Keratinocyte (primary cell): ENCODE measurements at regions not wholly inside any gene's neighbourhood (a gene's known extent, or its start where the extent isn't known, plus 50 kb on each side); places are given as distances from the start of the nearest gene placed in this dataset.

Experiments used
- DNase-seq: peaks from one replicate; pipeline ENCODE4 v3.0.0-alpha.2; 2011; ENCODE audit warnings: low read depth, missing footprints, low spot score
- FAIRE-seq: peaks from 2 replicates; lab custom pipeline; 2011; peaks lifted over from hg19 to GRCh38; lab: Jason Lieb, UNC
- H2AFZ ChIP-seq: 2 replicates; pipeline ENCODE4 v1.6.0; 2012; ENCODE audit warnings: low read length, control low read depth, inconsistent platforms; ENCODE audit not compliant: control insufficient read depth
- H3K27ac ChIP-seq: 2 replicates; pipeline ENCODE4 v1.5.1; 2011; ENCODE audit warnings: low read length; ENCODE audit not compliant: control insufficient read depth, insufficient read depth
- H3K27me3 ChIP-seq: 3 replicates; pipeline ENCODE4 v1.6.0; 2011; ENCODE audit warnings: low read length; ENCODE audit not compliant: control insufficient read depth, insufficient read depth; ENCODE audit errors: extremely low read depth
- H3K36me3 ChIP-seq, 2 experiments: 2 replicates in 1 of 2; 3 replicates in 1 of 2; pipeline ENCODE4 v1.5.1; 2011; ENCODE audit warnings: low read length in 2 of 2, mild to moderate bottlenecking in 1 of 2; ENCODE audit not compliant: control insufficient read depth in 2 of 2, insufficient read depth in 2 of 2; ENCODE audit errors: extremely low read depth in 1 of 2
- H3K4me1 ChIP-seq: 3 replicates; pipeline ENCODE4 v1.5.1; 2011; ENCODE audit warnings: low read length; ENCODE audit not compliant: control insufficient read depth, insufficient read depth; ENCODE audit errors: extremely low read depth
- H3K4me2 ChIP-seq: 3 replicates; pipeline ENCODE4 v1.6.0; 2011; ENCODE audit warnings: low read depth, low read length; ENCODE audit not compliant: control insufficient read depth, insufficient read depth; ENCODE audit errors: extremely low read depth
- H3K4me3 ChIP-seq, 3 experiments: fragments of 200-600 bp in 1 of 3; sonication (generic) in 1 of 3; 2 replicates in 2 of 3; 3 replicates in 1 of 3; pipeline ENCODE4 v1.5.1; 2011 to 2016; ENCODE audit warnings: low read length in 3 of 3, mild to moderate bottlenecking in 3 of 3, control low read depth in 2 of 3, inconsistent platforms in 1 of 3, low read depth in 1 of 3, mixed read lengths in 1 of 3, mixed run types in 1 of 3, moderate library complexity in 1 of 3; ENCODE audit not compliant: control insufficient read depth in 2 of 3, insufficient read depth in 2 of 3; ENCODE audit errors: extremely low read depth in 1 of 3
- H3K79me2 ChIP-seq: 2 replicates; pipeline ENCODE4 v1.6.0; 2012; ENCODE audit warnings: low read length; ENCODE audit not compliant: control insufficient read depth, insufficient read depth
- H3K9ac ChIP-seq: 3 replicates; pipeline ENCODE4 v1.6.0; 2011; ENCODE audit warnings: low read length; ENCODE audit not compliant: control insufficient read depth, insufficient read depth; ENCODE audit errors: extremely low read depth
- H3K9me1 ChIP-seq: 3 replicates; pipeline ENCODE4 v1.6.0; 2011; ENCODE audit warnings: low read length; ENCODE audit not compliant: control insufficient read depth, insufficient read depth; ENCODE audit errors: extremely low read depth
- H3K9me3 ChIP-seq: 2 replicates; pipeline ENCODE4 v1.5.1; 2012; ENCODE audit warnings: low read depth, low read length; ENCODE audit not compliant: control insufficient read depth
- H4K20me1 ChIP-seq: 3 replicates; pipeline ENCODE4 v1.6.0; 2011; ENCODE audit warnings: low read length; ENCODE audit not compliant: control insufficient read depth, insufficient read depth; ENCODE audit errors: extremely low read depth
- EZH2 ChIP-seq: IDR thresholded peaks from one replicate; pipeline ENCODE4 v1.6.1; 2012; ENCODE audit warnings: inconsistent platforms, mild to moderate bottlenecking, low read length, moderate library complexity
- dilution Hi-C: fragments of 300-500 bp; cut with MboI; formaldehyde crosslinking; loops from one replicate; pipeline ENCODE4 v1.7.0; 2020; ENCODE audit warnings: low sequenced_read_pairs; ENCODE audit not compliant: extremely low pct_ligation_motif_present
- TF ChIP-seq, protein P1 (sequence below), 3 experiments: IDR thresholded peaks in 1 of 3; conservative IDR thresholded peaks in 1 of 3; optimal IDR thresholded peaks in 1 of 3; 2 replicates in 2 of 3; 3 replicates in 1 of 3; pipeline versions ENCODE3 to v1.5.1; 2011; ENCODE audit warnings: low read length in 3 of 3, mild to moderate bottlenecking in 3 of 3, moderate library complexity in 2 of 3, control low read depth in 1 of 3, inconsistent platforms in 1 of 3; ENCODE audit not compliant: insufficient read depth in 2 of 3; ENCODE audit errors: extremely low read depth in 1 of 3

DNA sequence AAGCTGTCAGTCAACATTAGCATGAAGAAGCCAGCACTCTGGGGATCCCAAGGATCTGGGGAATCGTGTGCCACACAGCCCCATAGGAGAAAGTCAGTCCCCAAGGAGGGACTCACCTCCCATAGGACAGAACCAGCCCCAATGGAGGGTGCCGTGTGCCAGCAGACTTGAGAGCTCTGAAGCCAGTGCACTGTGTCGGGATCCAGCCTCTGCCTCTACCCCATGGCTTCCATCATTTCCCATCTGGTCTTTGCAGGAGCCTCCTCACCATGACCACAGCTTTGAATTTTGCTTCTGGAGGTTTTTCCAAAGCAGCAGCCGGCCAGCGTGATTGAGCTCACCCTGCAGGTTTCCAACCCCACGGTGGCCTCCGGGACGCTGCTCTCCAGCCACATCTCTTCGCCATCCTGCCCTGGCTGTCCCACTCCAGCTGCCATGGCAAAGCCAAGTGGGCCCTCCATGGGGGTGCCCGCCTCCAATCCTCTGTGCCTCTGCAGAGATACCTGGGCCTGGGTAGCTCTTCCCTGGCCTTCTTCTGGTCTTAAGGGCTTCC is 171.8 kb upstream of the SHH start:
- no peak overlapping the region for H3K4me3 ChIP-seq
- no peak for DNase-seq
- H3K27me3 ChIP-seq, result no peaks in the 10 kb centered on the region
- H3K79me2 ChIP-seq, result no peaks in the 10 kb centered on the region
- no peak overlapping the region for H2AFZ ChIP-seq
- TF ChIP-seq EZH2, result no peak
- TF ChIP-seq, protein P1, sequence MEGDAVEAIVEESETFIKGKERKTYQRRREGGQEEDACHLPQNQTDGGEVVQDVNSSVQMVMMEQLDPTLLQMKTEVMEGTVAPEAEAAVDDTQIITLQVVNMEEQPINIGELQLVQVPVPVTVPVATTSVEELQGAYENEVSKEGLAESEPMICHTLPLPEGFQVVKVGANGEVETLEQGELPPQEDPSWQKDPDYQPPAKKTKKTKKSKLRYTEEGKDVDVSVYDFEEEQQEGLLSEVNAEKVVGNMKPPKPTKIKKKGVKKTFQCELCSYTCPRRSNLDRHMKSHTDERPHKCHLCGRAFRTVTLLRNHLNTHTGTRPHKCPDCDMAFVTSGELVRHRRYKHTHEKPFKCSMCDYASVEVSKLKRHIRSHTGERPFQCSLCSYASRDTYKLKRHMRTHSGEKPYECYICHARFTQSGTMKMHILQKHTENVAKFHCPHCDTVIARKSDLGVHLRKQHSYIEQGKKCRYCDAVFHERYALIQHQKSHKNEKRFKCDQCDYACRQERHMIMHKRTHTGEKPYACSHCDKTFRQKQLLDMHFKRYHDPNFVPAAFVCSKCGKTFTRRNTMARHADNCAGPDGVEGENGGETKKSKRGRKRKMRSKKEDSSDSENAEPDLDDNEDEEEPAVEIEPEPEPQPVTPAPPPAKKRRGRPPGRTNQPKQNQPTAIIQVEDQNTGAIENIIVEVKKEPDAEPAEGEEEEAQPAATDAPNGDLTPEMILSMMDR (optimal IDR thresholded peaks at IDR 0.05 in 1 of 3, IDR thresholded peaks at IDR 0.05 in 1 of 3, conservative IDR thresholded peaks at IDR 0.05 in 1 of 3; ENCODE audit: extremely low read depth in 1 of 3, insufficient read depth in 2 of 3, low read length in 3 of 3), result no peak
- H3K9ac ChIP-seq, result no peak overlapping the region
- H3K9me1 ChIP-seq, result no peaks in the 10 kb centered on the region
- H3K9me3 ChIP-seq, result peaks cover 4% of the 10 kb centered on the region
- no peaks in the 10 kb centered on the region for H4K20me1 ChIP-seq
- no peak overlapping the region for H3K4me2 ChIP-seq
- H3K36me3 ChIP-seq, result no peaks in the 10 kb centered on the region
- no peaks in the 10 kb centered on the region for H3K4me1 ChIP-seq
- dilution Hi-C loops, result no loop called here
- no peak for FAIRE-seq
- no peak overlapping the region for H3K27ac ChIP-seq

DNA sequence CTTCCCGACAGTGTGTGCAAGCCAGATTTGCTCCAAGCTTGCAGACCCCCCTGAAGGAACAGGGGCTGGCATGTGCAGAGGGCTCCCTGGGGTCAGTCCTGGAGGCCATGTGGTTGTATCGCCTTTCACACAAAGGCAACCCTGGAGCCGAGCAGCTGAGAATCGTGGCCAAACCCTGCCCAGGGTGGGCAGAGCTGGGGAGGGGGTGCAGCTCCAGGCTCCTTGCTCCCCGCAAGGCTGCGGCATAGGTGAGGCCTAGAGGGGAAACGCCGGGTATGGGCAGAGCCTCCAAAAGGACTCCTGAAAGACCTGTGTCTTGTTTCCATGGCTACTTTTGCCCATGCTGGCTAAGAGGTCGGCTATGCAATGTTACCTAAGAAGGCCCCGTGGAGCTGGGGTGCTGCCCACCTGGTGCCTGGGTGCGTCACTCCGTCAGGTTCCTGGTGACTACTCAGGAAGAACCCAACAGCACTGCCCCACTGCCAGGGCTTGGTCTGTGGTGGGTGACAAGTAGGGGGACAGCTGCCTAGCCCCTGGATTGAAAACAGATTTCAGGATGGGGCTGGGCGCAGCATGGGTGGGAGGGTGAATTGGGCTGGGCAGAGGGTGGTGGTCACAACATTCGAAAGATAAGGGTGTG is 171.0 kb upstream of the SHH start:
- Histone ChIP-seq H3K27me3 (no peaks in the 10 kb centered on the region), H3K9me1 (no peaks in the 10 kb centered on the region), H3K36me3 (no peaks in the 10 kb centered on the region), H3K4me2 (no peak overlapping the region), H3K79me2 (no peaks in the 10 kb centered on the region), H3K4me3 (no peak overlapping the region), H2AFZ (no peak overlapping the region), H3K27ac (no peak overlapping the region), H3K4me1 (no peaks in the 10 kb centered on the region), H3K9me3 (peaks cover 4% of the 10 kb centered on the region), H4K20me1 (no peaks in the 10 kb centered on the region), H3K9ac (no peak overlapping the region)
- FAIRE-seq, result no peak
- dilution Hi-C loops, result no loop called here
- TF ChIP-seq, protein P1 (optimal IDR thresholded peaks at IDR 0.05 in 1 of 3, IDR thresholded peaks at IDR 0.05 in 1 of 3, conservative IDR thresholded peaks at IDR 0.05 in 1 of 3; ENCODE audit: extremely low read depth in 1 of 3, insufficient read depth in 2 of 3, low read length in 3 of 3), result no peak
- no peak for DNase-seq
